Tibial artery (tissue), 4 donors: ENCODE measurements at regions not wholly inside any gene's neighbourhood (a gene's known extent, or its start where the extent isn't known, plus 50 kb on each side); places are given as distances from the start of the nearest gene placed in this dataset.
A peak's percentile ranks its signal among the peaks of the same experiment; 100 is the strongest.

Source experiments
- DNase-seq, 2 donors: peaks; one replicate each; pipeline ENCODE4 v3.0.0-alpha.2; 2019
- H3K27ac ChIP-seq, 2 donors: fragments of 200-600 bp; sonication (generic) in 1 of 2; 1 replicate in 1 of 2; 2 replicates in 1 of 2; pipeline ENCODE4 v1.5.1; 2018 to 2019; ENCODE audit warnings: mild to moderate bottlenecking in 1 of 2
- H3K27me3 ChIP-seq, 2 donors: fragments of 200-600 bp; sonication (generic) in 1 of 2; one replicate each; pipeline versions ENCODE4 v1.5.1 to v1.6.0; 2016 to 2019
- H3K36me3 ChIP-seq, 3 donors: fragments of 200-600 bp; sonication (generic) in 2 of 3; one replicate each; pipeline ENCODE4 v1.5.1; 2016 to 2019; ENCODE audit warnings: mild to moderate bottlenecking in 2 of 3
- H3K4me1 ChIP-seq, 4 donors: fragments of 200-600 bp; sonication (generic) in 2 of 4; 1 replicate in 3 of 4; 2 replicates in 1 of 4; pipeline ENCODE4 v1.5.1; 2016 to 2019
- H3K4me3 ChIP-seq, 2 donors: fragments of 200-600 bp; sonication (generic) in 1 of 2; 1 replicate in 1 of 2; 2 replicates in 1 of 2; pipeline ENCODE4 v1.5.1; 2018 to 2019; ENCODE audit warnings: mild to moderate bottlenecking in 2 of 2
- H3K9me3 ChIP-seq, 3 donors: fragments of 200-600 bp; sonication (generic) in 1 of 3; one replicate each; pipeline ENCODE4 v1.5.1; 2016 to 2019
- CTCF ChIP-seq, 2 experiments: fragments of 200-600 bp in 1 of 2; fragments of 450-650 bp in 1 of 2; IDR thresholded peaks; one replicate each; pipeline ENCODE4 v1.5.1; 2017 to 2019; ENCODE audit warnings: antibody characterized with exemption in 2 of 2, mild to moderate bottlenecking in 1 of 2, moderate library complexity in 1 of 2
- intact Hi-C: fragments of 100-400 bp; cut with DNase I; formaldehyde crosslinking; loops from one replicate; pipeline ENCODE4 v1.15.0; 2023; ENCODE audit warnings: low total_unique reads

- no peak for DNase-seq
- no peak overlapping the region for H3K4me3 ChIP-seq
- intact Hi-C loops, result no loop called here
- peaks cover 0 to 14% (median 4%) of the 10 kb centered on the region in 4 donors for H3K4me1 ChIP-seq
- H3K36me3 ChIP-seq, result no peaks in the 10 kb centered on the region
- H3K27ac ChIP-seq, result no peak overlapping the region
- H3K27me3 ChIP-seq, result no peaks in the 10 kb centered on the region
- TF ChIP-seq CTCF (IDR thresholded peaks at IDR 0.05), result no peak
- no peaks in the 10 kb centered on the region for H3K9me3 ChIP-seq
Observed at GRCh38 chr6:141208101-141208500, 924.6 kb upstream of the GJE1 start.

GRCh38 chr6:141203902-141204575, 928.7 kb upstream of the GJE1 start:
- H3K4me3 ChIP-seq, result no peak overlapping the region
- no peak for DNase-seq
- H3K4me1 ChIP-seq, result peaks cover 0 to 28% (median 9%) of the 10 kb centered on the region in 4 donors
- intact Hi-C loops, result no loop called here
- H3K27me3 ChIP-seq, result no peaks in the 10 kb centered on the region
- H3K36me3 ChIP-seq, result no peaks in the 10 kb centered on the region
- H3K9me3 ChIP-seq, result no peaks in the 10 kb centered on the region
- no peak for TF ChIP-seq CTCF (IDR thresholded peaks at IDR 0.05)
- peak overlapping the region; percentile 50 to 70 for H3K27ac ChIP-seq

- H3K36me3 ChIP-seq, result no peaks in the 10 kb centered on the region
- intact Hi-C loops, result no loop called here
- no peak for DNase-seq
- H3K4me3 ChIP-seq, result no peak overlapping the region
- no peak overlapping the region for H3K27ac ChIP-seq
- no peaks in the 10 kb centered on the region for H3K27me3 ChIP-seq
- H3K4me1 ChIP-seq, result peaks cover 0 to 41% (median 15%) of the 10 kb centered on the region in 4 donors
- H3K9me3 ChIP-seq, result no peaks in the 10 kb centered on the region
- no peak for TF ChIP-seq CTCF (IDR thresholded peaks at IDR 0.05)
Observed at GRCh38 chr6:141202626-141203025, 930.1 kb upstream of the GJE1 start.

- Histone ChIP-seq H3K27me3 (no peaks in the 10 kb centered on the region), H3K4me3 (no peak overlapping the region), H3K27ac (peak overlapping the region; percentile 73 to 80), H3K4me1 (peaks cover 0 to 41% (median 13%) of the 10 kb centered on the region in 4 donors), H3K36me3 (no peaks in the 10 kb centered on the region), H3K9me3 (peaks cover 0 to 6% (median 0%) of the 10 kb centered on the region in 3 donors)
- TF ChIP-seq CTCF (IDR thresholded peaks at IDR 0.05), result no peak
- no peak for DNase-seq
- intact Hi-C loops, result no loop called here
Observed at GRCh38 chr6:141199074-141199473, 933.7 kb upstream of the GJE1 start.

- TF ChIP-seq CTCF (IDR thresholded peaks at IDR 0.05), result no peak
- Histone ChIP-seq H3K27me3 (no peaks in the 10 kb centered on the region), H3K4me1 (peaks cover 0 to 30% (median 11%) of the 10 kb centered on the region in 4 donors), H3K4me3 (no peak overlapping the region), H3K36me3 (no peaks in the 10 kb centered on the region), H3K27ac (no peak overlapping the region), H3K9me3 (peaks cover 0 to 17% (median 3%) of the 10 kb centered on the region in 3 donors)
- DNase-seq, result no peak
- intact Hi-C loops, result no loop called here
Observed at GRCh38 chr6:141195251-141195832, 937.4 kb upstream of the GJE1 start.
